HG03045 (cell line): ENCODE measurements at regions not wholly inside any gene's neighbourhood (a gene's known extent, or its start where the extent isn't known, plus 50 kb on each side); places are given as distances from the start of the nearest gene placed in this dataset.

ENCODE experiments used
- ATAC-seq: cut with Tn5 transposase; IDR thresholded peaks from one replicate; pipeline ENCODE4 v1.9.1; 2021; ENCODE audit warnings: mild to moderate bottlenecking, moderate library complexity; ENCODE audit not compliant: unreplicated experiment

GRCh38 chr3:41088882-41089281 is 110.4 kb upstream of the CTNNB1 start:
- ATAC-seq: no peak

DNA sequence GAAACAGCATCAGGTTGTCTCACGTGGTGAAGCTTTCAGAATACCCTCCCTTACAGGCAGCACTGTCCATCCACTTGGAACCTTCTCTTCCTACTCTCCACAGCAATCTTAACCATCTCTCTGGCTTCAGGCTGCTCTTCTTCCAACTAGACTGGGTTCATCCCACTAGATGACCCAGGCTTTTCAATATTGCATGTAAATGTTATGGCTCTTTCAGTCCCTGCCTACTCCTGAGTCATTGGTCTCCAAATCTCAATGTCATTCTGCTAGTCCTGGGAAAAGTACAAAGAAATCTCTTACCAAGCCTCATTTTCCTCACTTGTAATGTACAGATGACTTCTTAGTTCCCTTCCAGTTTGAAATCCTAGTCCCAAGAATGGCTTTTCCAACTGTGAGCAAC is 109.7 kb upstream of the CTNNB1 start:
- ATAC-seq: no peak

DNA sequence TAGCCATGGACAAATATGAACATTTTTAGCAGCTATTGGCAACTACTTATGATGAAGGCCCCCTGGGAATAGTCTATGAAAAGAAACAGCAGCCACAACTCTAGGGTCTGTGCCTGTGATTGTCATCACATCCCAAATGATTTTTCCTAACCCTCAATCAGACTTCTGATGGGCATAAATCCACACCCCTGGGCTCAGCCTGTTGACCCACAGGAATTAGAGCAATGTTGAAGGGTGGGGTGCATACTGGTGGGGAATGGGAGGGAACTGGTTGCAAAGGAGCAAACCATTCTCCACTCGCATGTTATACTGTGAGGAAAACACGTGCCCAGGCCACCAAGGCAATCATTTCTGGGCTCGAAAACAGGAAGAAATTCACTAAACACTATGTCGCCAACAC is 106.5 kb upstream of the CTNNB1 start:
- ATAC-seq: no peak

DNA sequence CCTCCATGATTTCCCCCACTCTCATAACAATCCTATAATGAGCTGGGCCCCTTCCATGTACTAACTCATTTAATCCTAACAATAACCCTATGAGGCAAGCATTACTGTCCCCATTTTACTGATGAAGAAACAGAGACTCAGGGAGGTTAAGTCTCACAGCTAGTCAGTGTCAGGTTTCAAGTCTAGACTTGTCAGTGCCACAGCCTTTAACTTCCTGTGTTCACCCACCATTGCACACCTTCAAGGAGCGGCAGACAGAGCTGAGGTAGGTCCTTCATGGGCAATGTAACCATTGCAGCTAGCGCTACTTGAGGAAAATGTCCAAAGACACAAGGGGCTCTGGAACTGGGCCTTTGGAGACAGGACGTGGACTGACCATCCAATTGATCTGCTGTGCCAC is 105.8 kb upstream of the CTNNB1 start:
- ATAC-seq: no peak

DNA sequence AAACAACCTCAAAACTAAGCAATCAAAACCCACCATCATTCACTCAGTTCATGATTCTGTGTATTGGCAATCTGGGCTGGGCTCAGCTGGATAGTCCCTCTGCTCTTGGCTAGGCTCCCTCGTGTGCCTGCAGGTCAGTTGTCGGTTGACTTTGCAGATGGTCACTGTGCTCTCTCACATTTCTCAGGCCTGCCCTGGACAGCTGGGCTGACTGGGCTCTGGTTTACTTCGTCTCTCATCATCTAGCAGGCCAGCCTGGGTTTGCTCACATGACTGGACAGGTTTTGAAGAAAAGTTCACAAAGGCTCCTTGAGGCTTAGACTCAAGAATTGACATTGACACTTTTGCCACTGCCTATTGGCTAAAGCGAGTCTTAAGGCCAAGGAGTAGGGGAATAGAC is 105.0 kb upstream of the CTNNB1 start:
- ATAC-seq: no peak

DNA sequence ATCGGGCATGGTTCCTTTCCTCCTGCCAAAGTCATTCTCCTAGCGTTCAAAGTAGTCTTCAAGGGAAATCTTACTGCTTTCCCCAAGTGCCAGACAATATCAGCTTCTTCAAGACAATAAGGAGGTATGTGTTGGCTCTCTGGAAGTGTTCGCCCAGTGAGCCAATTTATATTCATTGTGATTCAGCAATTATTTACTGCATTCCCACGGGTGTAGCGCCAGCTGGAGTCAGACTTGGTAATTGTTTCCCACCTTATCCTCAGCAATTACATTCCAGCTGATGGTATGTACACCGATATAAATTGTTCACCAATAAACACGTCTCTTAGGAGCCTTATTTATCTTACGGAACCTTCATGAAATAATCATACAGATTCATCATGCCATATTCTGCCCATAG is 103.6 kb upstream of the CTNNB1 start:
- ATAC-seq: no peak

DNA sequence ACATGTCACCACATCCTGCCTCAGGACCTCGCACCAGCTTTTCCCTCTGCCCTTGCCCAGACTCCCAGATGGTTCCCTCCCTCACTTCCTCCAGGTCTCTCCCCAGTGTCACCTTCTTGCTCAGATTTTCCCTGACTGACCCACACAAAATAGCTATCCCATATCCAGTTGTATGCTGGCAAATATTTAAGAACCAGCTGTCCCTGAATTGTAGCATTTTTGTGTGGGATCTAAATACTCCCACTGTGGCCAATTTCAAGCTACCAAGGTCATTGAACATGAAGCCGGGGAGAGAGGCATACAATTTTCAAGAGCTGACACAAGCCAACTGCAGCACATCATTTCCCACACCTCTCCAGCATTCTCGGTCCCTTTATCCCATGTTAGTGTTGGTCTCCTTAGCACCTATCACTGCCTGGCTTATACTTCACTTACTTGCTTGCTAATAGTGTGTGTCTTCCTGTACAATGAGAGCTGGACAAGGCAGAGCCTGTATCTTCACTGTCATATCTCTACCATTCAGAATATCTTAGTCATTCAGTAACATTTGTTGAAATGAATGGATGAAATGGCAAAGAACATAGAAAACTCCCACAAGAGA is 101.3 kb upstream of the CTNNB1 start:
- ATAC-seq: no peak

GRCh38 chr3:41101231-41101630 is 98.1 kb upstream of the CTNNB1 start:
- no peak for ATAC-seq

- ATAC-seq: no peak
These were observed 97.2 kb upstream of the CTNNB1 start for GRCh38 chr3:41102053-41102556.

DNA sequence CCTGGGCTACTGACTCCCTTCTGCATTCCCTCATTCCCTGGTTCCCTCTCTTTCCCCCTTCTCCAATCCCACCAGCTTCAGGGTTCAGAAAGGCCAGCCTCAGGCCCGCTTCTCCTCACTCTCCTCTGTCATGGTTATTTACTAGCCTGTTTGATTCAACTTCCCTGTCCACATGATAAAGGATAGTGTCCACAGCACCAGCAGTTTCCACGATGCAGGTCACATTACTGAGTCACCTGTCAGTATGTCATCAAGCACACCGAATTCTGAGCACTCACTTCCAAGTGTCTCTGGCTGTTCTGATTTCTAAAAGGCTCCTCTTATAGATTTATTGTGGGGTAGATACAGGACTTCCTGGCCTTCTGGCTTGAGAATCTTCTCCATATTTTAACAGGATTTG is 96.6 kb upstream of the CTNNB1 start:
- ATAC-seq: no peak

GRCh38 chr3:41103200-41103599 is 96.1 kb upstream of the CTNNB1 start:
- ATAC-seq: no peak

- no peak for ATAC-seq
These were observed 95.2 kb upstream of the CTNNB1 start for GRCh38 chr3:41104147-41104546.

- ATAC-seq: no peak
These were observed 92.6 kb upstream of the CTNNB1 start for GRCh38 chr3:41106691-41107090.

DNA sequence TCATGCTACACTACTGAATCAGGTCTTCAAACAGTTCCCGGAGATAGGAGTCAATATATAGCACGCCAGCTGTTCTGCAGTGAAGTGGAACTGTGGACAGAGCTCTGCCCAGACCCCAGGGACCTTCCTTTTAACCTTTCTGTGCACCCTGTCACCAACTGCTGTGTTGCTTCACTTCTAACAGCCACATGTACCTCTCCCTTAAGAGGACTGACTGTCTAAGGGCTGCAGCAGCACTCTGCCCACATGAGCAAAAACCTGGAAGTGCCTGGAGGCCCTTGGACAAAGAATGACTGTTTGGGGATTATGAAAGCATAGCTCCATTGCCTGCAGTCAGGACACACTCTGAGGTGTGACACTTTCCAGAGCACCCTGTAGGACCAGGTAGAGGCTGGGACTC is 88.3 kb upstream of the CTNNB1 start:
- ATAC-seq: no peak

DNA sequence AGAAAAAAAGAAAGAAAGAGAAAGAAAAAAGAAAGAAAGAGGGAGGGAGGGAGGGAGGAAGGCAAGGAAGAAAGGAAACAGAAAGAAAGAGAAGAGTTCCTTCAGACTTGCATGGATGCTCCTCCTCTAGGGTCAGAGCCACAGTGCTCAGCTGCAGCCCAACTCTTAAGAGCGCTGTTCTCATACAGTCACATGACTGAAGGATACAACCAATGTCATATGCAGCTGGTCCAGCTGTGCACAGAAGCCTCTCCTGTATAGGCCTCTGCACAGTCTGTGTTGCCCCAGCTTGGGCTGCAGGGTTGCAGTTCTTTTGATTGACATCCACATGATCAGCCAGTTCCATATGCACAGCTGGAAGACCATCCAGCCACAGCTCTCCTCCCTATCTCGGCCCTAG is 86.8 kb upstream of the CTNNB1 start:
- no peak for ATAC-seq

DNA sequence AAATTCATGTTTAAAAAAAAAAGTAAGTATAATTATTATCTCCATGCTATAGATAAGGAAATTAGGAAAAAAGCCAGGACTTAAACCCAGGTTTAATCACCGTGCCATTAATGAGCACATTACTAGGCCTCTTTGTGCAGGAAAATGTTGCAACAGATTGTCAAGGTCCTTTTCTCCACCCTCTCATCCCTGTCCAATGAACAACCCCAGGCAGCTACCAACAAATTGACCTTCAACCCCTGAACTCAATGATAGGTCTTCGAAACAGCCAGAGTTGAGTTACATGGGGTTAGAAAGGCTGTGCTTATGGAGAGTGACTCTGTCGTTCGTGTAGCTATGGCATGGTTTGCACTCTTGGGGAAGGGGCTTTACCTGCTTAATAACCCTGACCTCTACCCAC is 84.2 kb upstream of the CTNNB1 start:
- ATAC-seq: no peak

GRCh38 chr3:41116851-41117250 is 82.5 kb upstream of the CTNNB1 start:
- no peak for ATAC-seq

DNA sequence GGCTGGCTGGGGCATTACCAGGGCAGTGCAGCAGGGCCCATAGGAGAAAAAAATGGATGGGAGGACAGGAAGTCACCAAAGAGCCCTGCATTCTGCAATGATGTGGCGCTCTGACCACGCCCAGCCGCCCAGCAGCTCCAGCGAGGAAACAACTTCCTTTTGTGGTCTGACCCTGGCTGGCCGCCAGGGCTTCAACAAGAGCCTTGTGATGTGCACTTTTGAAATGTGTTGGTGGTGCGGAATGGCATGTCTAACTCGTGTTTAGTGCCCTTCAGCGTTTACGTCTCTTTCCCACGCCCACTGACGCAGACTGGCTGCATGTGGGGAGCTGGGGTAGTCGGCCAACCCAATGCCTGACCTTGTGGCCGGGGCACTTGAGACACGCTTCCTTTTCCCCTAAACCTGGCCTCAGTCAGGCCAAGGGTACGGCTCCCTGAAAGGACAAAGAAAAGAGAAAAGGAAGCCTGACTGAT is 81.9 kb upstream of the CTNNB1 start:
- peak; percentile 84 for ATAC-seq

DNA sequence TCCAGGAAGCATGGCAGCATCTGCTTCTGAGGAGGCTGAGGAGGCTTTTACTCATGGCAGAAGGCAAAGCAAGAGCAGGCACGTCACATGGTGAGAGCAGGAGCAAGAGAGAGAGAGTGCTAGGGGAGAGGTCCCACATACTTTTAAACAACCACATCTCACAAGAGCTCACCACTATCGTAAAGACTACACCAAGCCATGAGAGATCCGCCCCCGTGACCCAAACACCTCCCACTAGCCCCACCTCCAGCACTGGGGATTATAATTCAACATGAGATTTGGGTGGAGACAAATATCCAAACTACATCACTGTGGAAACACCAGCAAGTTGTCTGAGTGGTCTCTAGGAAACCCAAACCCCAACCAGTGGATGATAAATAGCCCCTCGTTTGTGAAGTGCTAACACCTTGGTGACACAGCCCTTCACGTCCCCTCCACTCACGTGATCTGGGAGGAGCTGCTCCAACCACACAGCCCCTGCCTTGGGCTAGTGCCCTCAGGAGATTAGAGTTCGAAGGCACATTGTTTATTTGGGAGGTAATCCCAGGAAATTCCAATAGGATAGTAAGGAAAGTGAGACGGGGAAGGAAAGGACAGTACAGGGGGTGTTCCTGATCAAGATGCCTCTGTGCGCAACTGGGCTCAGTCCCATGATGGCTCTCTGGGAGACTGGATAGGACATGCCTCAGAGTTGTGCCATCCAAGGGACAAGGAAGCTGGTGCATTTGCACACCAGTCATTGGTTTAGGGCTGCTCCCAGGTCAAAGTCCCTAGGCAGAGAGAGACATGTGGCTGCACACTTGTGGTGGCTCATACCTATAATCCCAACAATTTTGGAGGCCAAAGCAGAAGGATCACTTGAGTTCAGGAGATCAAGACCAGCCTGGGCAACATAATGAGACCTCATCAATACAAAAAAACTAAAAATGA is 80.6 kb upstream of the CTNNB1 start:
- no peak for ATAC-seq

- ATAC-seq: no peak
These were observed 78.8 kb upstream of the CTNNB1 start for GRCh38 chr3:41120460-41120859.

- no peak for ATAC-seq
These were observed 74.0 kb upstream of the CTNNB1 start for GRCh38 chr3:41125258-41125657.

DNA sequence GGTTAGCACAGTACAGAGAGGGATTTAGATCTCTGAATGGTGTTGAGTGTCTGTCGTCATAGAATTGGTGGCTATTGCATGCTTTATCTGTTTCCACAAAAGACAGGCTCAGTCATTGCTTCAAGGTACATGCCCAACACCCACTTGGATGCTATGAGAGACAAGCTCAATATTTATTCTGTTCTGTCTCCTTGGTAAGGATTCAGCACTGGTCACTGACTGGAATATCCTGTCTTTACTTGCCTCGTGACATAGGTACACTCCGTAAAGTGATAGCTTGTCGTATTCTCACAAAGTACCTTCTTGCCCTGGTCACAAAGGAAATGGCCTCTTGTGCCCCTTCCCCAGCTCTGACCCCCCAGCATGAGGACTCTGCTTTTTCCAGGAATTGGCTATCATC is 72.8 kb upstream of the CTNNB1 start:
- no peak for ATAC-seq
